OCI-LY7 (cell line): ENCODE measurements at regions not wholly inside any gene's neighbourhood (a gene's known extent, or its start where the extent isn't known, plus 50 kb on each side); places are given as distances from the start of the nearest gene placed in this dataset.

ENCODE experiments used
- CTCF ChIP-seq: fragments of 200-600 bp; sonication (generic); conservative IDR thresholded peaks from 2 replicates; pipeline ENCODE4 v1.5.1; 2014; ENCODE audit warnings: mild to moderate bottlenecking, antibody characterized with exemption, low read length, moderate library complexity, mixed read lengths
- EZH2phosphoT487 ChIP-seq: fragments of 200-600 bp; sonication (generic); IDR thresholded peaks from 2 replicates; pipeline ENCODE4 v1.6.1; 2018; ENCODE audit warnings: low read depth, borderline replicate concordance, mild to moderate bottlenecking, mixed run types, antibody characterized with exemption, low read length, moderate library complexity, mixed read lengths

GRCh38 chr18:55641486-55641885 is 53.5 kb upstream of the TCF4 start:
- TF ChIP-seq CTCF (no peak), EZH2phosphoT487 (no peak)
